AML-193 (cell line): ENCODE measurements at regions not wholly inside any gene's neighbourhood (a gene's known extent, or its start where the extent isn't known, plus 50 kb on each side); places are given as distances from the start of the nearest gene placed in this dataset.

ENCODE experiments used
- DNase-seq, 2 experiments: peaks; one replicate each; lab custom pipeline; 2025; lab: John Stamatoyannopoulos, UW

DNA sequence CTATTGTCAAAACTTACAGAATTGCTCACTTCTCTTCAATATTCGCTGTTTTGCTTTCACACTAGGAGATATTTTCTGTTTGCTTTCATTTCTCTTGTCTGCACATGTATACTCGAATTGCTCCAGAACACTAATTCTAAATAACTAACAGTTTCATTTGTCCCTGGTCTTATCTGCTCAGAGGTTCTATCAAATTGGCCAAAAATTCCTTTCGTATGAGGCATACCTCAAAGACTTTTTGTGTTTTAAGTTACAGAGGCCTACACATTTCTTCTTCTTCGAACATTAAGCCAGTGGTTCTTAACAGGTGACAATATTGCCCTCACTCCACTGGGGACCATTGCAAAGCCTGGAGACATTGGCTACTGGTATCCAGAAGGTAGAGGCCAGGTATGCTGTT lies 1314.6 kb downstream of the EFNB2 start:
- no peak for DNase-seq

GRCh38 chr13:105220063-105220462 lies 1315.4 kb downstream of the EFNB2 start:
- no peak for DNase-seq

DNA sequence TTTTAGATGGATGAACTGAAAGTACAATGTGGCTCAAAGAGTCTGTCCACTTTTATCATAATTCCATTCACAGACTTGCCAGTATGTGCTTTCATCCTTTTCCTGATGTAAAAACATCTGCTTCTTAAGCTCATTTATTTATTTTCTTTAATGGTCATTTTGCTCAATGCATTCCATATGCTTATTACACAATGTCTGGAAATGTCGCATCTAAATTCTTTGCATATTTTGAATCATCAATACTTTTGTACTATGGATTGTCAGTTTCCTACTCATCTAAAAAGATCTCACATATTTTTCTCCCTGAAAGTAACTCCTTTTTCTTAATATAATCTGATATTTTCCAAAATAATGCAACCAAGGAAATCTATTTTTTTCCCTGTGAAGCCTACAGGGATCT lies 1315.8 kb downstream of the EFNB2 start:
- no peak for DNase-seq

DNA sequence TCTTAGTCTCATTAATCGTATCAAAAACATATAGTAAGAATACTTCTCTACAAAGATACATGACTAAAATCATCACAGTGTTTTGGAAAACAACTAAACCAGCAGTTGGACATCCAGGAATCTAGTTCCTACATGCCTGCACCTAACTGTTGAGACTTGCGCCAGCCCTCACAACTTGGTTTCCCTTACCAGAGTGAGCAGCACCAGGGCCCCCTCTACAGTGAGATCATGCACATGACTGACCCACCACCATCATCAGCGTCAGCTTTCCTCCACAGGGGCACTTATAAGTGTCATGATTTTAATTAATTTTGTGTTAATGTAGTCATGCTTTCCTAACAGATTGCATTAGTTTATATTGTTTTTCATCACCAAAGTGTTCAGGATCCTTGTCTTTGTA lies 1322.0 kb downstream of the EFNB2 start:
- no peak for DNase-seq

DNA sequence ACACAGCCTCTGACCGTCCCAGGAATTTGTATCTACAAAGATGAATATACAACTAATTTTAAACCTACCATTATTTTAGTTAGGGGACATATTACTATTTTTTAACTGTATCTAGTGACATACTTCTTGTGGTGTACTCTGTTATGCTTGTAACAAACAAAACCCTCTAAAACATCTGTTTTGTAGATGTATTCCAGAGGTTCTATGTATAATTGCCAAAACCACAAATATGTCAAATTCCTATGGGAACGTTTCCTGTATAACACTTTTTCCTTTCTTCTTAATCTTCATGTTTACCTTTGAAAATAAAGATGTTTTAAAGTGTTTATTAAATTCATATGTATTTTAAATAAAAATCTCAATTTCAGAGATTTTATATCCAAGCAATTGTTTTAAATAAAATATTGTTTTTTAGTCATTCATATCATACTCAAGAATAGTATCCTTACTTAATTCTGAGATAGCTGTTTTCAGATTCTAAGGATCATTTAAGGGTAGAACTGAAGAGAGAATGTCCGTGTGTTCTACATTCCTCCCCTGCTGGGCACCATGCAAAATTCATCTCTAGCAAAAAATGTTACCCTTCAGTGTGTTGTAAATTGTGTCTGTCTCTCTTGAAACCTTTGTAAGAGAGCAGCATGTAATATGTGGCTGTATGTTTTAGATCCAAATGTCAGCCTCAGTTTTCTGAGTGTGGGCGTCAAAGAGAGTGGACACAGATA lies 1327.7 kb downstream of the EFNB2 start:
- DNase-seq = no peak

GRCh38 chr13:105202354-105202753 lies 1333.1 kb downstream of the EFNB2 start:
- peak; percentile 75 to 80 for DNase-seq

DNA sequence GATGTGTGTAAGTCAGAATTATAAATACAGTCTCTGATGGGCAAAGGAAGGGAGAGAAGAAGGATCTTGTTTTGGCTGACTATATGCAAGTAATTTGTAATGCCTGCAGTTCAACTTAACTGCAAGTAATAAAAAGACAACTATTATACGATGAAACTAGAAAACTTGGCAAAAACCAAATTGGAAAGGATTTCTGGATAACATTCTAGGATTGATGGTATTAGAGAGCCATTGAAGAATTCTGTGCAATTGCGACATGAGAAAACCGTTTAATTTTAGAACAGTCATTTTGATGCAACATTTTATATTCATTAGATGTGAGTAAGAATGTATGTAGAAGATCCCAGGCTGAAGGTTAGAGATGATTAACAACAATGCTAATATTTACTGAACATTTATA lies 1334.1 kb downstream of the EFNB2 start:
- DNase-seq = no peak

DNA sequence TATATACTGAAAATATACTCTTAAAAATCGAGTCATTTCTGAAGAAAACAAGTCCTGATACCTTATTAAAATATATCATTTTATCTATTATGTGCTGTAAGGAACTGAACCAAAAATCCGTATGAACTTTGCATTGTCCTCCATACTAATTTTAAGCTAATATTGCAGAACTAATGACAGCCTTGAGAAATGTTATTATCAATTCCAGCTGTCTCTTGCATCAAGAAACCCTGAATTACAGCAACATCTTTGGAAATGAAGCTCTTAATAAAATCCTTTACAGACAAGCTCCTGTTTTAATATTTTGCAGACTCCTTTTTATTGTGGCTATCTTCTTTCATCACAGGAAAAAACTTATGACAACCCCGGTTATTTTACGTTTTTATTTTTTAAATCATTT lies 1335.3 kb downstream of the EFNB2 start:
- no peak for DNase-seq

DNA sequence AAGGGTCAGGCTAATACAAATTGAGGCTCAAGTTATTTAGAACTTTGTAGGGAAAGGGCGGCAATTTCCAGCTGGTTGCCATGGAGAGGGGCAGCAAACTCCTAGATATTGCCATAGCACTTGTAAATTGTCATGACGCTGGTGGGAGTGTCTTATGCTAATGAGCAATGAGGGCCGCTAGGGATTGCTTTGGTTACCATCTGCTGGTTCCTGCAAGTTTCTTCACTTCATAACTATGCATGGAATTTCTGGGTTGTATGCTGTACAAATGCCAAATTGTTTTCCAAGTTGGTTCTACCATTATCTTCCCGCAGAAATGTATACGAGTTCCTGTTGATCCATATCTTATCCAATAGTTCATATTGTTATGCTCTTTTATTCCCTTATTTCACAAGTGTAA lies 1339.4 kb downstream of the EFNB2 start:
- no peak for DNase-seq

DNA sequence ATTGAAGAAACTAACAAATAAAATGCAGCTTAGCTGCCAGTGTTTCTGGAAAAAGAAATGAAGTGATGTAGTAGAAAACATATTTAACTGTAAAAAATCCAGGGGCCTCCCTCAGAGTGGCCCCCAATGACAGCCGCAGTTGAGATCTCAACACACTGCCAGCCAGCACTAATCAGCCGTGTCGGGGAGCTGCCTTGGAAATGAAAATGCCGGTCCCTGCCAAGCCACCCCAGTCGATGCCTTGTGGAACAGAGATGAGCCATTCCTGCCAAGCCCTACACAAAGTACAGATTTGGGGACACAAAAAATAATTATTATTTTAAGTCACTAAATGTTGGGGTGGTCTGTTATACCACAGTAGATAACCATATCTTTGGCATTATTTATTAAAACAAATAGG lies 1342.4 kb downstream of the EFNB2 start:
- no peak for DNase-seq

GRCh38 chr13:105184201-105184600 lies 1351.3 kb downstream of the EFNB2 start:
- DNase-seq = peak; percentile 15 to 16

DNA sequence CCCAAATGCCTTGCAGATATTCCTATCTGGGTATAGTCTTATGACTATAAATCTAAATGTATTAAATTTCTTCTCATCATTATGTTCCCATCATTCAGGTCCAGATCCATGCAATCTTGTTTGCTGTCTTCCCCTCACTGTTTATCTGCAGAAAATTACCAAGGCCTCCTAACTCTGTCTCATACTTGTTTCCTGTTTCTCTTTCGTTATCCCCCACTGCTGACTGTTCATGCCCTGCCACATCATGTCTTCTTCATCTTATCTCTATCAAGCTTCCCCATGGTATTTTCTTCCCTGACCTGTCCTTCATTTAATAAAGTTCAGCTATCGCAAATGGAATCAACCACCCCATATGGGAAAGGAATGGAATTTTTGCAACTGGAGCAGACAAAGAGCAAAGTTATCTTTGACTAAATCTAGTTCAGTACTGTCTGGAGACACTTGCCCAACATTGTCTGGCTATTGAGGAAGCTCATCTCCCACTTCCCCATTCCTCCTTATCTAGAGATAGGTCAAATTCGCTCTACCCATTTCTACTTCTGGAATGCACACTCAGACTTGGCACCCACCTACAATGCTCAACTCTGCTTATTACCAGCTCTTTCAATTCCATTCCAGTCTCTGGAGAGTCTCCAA lies 1358.1 kb downstream of the EFNB2 start:
- DNase-seq = peak; percentile 87 to 88

DNA sequence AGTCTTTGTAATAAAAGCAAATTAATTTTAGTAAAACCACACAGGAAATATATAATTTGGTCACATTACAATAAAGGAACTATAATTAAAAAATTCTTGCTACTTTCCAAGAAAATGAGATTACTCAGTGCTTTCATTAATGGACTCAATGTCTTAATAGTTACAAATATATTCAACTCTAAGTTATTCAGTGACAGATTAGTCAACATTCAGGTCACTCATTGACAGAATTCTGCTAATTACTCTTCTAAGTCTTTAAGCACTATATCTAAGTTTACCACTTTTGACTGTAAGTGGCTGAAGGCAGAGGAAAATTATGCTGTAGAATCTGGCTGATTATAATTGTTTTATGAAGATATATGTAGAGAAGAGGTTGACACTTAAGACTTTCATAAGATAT lies 1365.0 kb downstream of the EFNB2 start:
- no peak for DNase-seq

DNA sequence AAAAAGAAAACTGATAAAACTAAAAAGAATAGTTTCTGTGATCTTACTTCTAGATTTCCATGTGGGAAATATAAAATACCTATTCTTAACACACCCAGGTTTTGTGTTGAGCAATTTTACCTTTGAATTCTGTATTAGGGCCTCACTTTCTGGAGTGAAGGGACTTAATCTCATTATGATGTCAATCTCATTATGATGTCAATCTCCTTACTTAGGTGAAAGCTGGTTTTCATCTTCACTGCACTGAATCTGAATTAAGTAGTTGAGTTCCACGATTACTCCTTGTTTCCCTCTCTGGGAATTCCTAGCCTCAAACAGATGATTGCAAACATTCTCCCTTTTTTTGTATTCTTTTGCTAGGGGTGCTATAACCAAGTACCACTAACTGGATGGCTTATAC lies 1367.2 kb downstream of the EFNB2 start:
- DNase-seq = no peak

DNA sequence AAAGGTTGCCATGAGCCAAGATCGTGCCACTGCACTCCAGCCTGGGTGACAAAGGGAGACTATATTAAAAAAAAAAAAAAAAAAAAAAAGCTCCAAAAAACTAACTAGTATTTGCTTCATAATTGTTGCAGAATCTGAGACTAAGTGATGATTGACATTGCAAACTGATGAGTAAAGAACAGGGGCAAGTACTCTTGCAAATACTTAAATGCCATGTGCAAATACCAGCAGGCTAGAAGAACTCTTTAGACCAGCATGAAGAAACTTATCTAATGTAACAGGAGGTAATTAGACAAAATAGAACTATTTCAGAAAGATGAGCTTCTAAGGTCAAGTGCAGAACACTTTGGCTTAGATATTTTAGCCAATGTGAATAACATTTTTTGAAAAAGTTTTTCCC lies 1368.1 kb downstream of the EFNB2 start:
- DNase-seq = no peak

DNA sequence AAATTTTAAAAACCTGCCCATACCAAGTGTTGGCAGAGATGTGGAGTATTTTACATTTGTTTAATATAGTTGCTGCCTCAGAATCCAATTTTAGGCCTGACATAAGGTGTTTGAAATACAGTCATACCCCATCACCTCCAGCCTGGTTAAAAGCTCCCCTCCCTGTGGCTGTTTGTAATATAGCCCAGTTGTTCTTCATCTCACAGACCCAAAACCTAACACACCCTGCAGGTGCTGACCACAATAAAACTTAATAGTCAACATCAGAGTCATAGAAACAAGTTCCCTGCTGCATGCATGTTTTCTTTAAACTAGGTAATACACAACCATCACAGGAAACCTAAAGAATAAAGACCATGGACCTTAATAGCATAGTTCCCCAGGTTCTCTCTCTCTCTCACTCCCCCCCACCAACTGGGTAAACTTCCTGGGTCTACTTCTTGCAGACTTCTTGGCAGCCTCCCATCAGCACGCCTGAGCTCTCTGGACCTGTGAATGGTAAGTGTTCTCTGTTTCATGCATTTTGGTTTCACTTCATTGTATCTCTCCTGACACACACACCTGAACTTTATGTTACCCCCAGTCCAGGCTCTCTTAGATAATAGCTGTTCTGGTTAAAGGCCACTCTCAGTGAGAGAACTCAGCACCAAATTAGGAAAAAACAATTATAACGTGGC lies 1369.9 kb downstream of the EFNB2 start:
- DNase-seq = no peak

- no peak for DNase-seq
These were observed 1375.6 kb downstream of the EFNB2 start for GRCh38 chr13:105159841-105160240.

GRCh38 chr13:105153611-105154010 lies 1381.9 kb downstream of the EFNB2 start:
- no peak for DNase-seq

GRCh38 chr13:105151639-105152038 lies 1383.8 kb downstream of the EFNB2 start:
- no peak for DNase-seq

DNA sequence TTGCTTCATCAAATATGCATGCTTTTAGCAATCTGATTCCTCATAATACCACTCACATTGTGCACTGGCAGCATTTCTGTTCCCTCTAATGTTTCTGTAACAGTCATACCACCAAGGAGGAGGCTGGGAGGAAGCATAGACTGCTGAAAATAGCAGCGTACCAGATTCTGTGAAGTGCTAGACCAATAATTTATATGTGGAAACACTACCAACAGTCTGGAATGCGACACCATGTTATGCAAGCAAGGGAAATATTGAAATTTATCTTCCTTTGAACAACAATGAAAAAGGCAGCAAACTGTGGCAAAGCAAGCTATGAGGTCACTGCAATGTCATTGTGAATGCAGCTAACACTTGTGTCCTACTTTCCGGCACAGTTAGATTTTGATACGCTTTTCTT lies 1388.0 kb downstream of the EFNB2 start:
- DNase-seq = no peak

- DNase-seq = no peak
These were observed 1390.5 kb downstream of the EFNB2 start for GRCh38 chr13:105144936-105145335.

- DNase-seq = peak in 1 of 2 experiments; percentile 14
These were observed 1391.4 kb downstream of the EFNB2 start for GRCh38 chr13:105144020-105144419.

- no peak for DNase-seq
These were observed 1392.9 kb downstream of the EFNB2 start for GRCh38 chr13:105142556-105142955.
